NT2/D1 (cell line): ENCODE measurements at regions not wholly inside any gene's neighbourhood (a gene's known extent, or its start where the extent isn't known, plus 50 kb on each side); places are given as distances from the start of the nearest gene placed in this dataset.
"Not testable (repeated sequence)": the region's sequence is repeated elsewhere in the genome, so short reads cannot be mapped to it uniquely, and the experiment has no call there.

ENCODE experiments used
- DNase-seq: peaks from one replicate; pipeline ENCODE4 v3.0.0-alpha.2; 2011; ENCODE audit warnings: low read depth, low spot score
- H3K27me3 ChIP-seq: 2 replicates; pipeline ENCODE4 v1.6.0; 2011; ENCODE audit warnings: mild to moderate bottlenecking; ENCODE audit not compliant: insufficient read length, insufficient read depth
- H3K36me3 ChIP-seq: 2 replicates; pipeline ENCODE4 v1.6.1; 2011; ENCODE audit warnings: mild to moderate bottlenecking, low read length, mixed read lengths; ENCODE audit not compliant: insufficient read depth, insufficient read length
- H3K4me1 ChIP-seq: 2 replicates; pipeline ENCODE4 v1.5.1; 2011; ENCODE audit not compliant: insufficient read depth, insufficient read length
- H3K4me3 ChIP-seq: 2 replicates; pipeline ENCODE4 v1.5.1; 2011; ENCODE audit warnings: low read depth; ENCODE audit not compliant: insufficient read length
- H3K9ac ChIP-seq: 2 replicates; pipeline ENCODE4 v1.6.0; 2011; ENCODE audit warnings: low read depth; ENCODE audit not compliant: insufficient read length
- H3K9me3 ChIP-seq: 2 replicates; pipeline ENCODE4 v1.5.1; 2011; ENCODE audit warnings: mild to moderate bottlenecking, low read length; ENCODE audit not compliant: insufficient read depth
- SUZ12 ChIP-seq: IDR thresholded peaks from 2 replicates; pipeline ENCODE4 v1.6.1; 2011; ENCODE audit not compliant: insufficient read length, insufficient read depth; ENCODE audit errors: extremely low read depth
- YY1 ChIP-seq: IDR thresholded peaks from 2 replicates; pipeline ENCODE4 v1.6.1; 2011; ENCODE audit not compliant: insufficient read length, insufficient read depth
- ZNF274 ChIP-seq: IDR thresholded peaks from 2 replicates; pipeline ENCODE4 v1.6.1; 2011; ENCODE audit warnings: mild to moderate bottlenecking, low read depth, low read length

DNA sequence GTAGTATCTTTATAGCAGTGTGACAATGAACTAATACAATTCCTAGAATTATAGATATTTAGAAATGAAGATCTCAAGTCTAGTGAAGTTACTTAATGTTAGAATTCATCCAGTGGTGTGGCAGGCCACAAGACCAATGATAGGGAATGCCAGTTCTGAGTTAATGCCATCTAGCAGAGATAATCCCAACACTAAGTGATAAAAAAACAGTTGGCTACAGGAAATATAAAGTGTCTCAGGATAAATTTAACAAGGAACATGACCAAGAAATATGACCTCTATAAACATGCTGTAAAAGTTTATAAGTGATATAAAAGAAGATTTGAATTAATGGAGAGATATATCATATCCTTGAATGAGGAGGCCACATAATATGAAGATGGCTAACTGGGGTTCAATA lies 1790.5 kb upstream of the ADGRL3 start:
- no peaks in the 10 kb centered on the region for H3K27me3 ChIP-seq
- no peak overlapping the region for H3K4me3 ChIP-seq
- no peak for DNase-seq
- no peak overlapping the region for H3K9ac ChIP-seq
- H3K4me1 ChIP-seq: no peaks in the 10 kb centered on the region
- H3K9me3 ChIP-seq: no peaks in the 10 kb centered on the region
- H3K36me3 ChIP-seq: no peaks in the 10 kb centered on the region
- TF ChIP-seq SUZ12 (no peak), YY1 (no peak), ZNF274 (no peak)

DNA sequence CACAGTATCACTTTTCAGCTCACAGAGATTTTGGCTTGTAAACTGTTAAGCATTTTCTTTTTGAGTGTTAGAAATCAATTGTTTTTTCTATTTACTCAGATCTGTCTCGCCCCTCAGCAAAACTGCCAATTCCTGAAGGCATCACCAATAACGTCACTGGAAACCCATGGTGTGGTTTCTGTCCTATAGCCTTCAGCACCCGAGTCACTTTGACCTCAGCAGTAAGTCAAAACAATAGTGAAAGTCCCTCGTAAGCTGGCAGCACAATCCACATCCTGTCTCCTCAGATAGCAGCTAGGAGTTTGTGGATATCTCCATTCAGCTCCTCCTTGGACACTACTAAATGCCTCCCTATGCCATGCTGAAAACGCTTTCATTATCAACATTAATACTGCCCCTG lies 1787.4 kb upstream of the ADGRL3 start:
- TF ChIP-seq SUZ12: no peak
- no peak for TF ChIP-seq ZNF274
- TF ChIP-seq YY1: no peak
- Histone ChIP-seq H3K27me3 (no peaks in the 10 kb centered on the region), H3K36me3 (no peaks in the 10 kb centered on the region), H3K9me3 (no peaks in the 10 kb centered on the region), H3K9ac (no peak overlapping the region), H3K4me3 (no peak overlapping the region), H3K4me1 (no peaks in the 10 kb centered on the region)
- DNase-seq: no peak

DNA sequence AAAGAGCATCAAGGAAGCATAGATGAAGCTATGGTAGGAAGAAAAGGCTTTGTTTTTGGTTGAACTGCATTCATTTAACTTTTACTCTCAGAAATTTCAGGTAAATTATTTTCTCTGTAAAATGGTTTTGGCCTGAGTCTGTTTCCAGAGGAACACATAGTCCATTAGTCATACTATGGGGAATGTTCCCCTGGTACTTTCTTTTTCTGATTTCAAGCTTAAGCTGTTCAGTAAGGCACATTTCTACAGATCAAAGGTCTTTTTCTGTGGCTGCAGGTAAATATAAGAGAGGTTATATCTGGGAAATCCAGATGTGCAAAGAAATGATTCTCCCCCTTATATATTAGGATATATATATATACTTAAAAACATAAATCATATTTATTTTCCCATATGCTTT lies 1744.4 kb upstream of the ADGRL3 start:
- Histone ChIP-seq H3K4me3 (no peak overlapping the region), H3K4me1 (no peaks in the 10 kb centered on the region), H3K27me3 (no peaks in the 10 kb centered on the region), H3K36me3 (no peaks in the 10 kb centered on the region), H3K9ac (no peak overlapping the region), H3K9me3 (no peaks in the 10 kb centered on the region)
- TF ChIP-seq YY1: no peak
- TF ChIP-seq SUZ12: no peak
- TF ChIP-seq ZNF274: no peak
- DNase-seq: no peak

DNA sequence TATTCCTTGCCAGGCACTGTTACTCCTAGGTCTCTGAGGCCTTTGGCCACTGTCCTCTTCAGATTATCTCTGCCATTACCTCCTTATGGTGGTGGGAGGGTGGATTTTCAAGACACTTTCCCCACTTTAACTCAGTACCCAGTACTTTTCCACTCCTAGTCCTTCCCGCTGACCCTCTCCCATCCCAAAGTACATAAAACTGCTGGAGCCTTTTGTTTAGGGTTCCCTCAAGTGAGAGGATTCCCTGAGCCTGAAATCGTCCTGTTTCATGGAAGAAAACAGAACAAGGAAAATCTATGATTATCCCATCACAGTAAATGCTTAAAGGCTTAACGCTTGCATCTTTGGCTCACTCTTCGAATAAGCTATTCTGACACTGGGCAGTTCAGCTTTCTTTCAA lies 1742.5 kb upstream of the ADGRL3 start:
- H3K4me1 ChIP-seq: no peaks in the 10 kb centered on the region
- no peak for DNase-seq
- no peak overlapping the region for H3K9ac ChIP-seq
- H3K9me3 ChIP-seq: no peaks in the 10 kb centered on the region
- H3K36me3 ChIP-seq: no peaks in the 10 kb centered on the region
- no peaks in the 10 kb centered on the region for H3K27me3 ChIP-seq
- no peak overlapping the region for H3K4me3 ChIP-seq
- TF ChIP-seq SUZ12 (no peak), ZNF274 (no peak), YY1 (no peak)

DNA sequence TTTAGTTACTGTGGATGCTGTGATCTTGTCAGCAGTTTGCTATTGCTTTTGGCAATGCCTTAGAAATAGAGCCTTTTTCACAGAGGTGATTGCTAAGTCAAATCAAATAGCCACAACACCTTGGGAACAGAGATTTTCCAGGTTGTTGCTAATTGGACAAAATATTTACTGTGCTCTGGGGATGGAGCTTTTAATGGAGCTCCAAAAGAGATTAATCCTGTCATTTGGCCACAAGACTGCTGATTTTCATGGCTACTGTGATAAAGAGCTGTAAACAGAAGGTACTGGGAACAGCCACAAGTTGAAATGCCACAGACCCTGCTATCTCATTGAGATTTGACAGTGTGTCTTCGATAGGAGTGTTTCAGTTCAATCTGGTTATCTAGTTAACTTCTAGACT lies 1715.2 kb upstream of the ADGRL3 start:
- H3K27me3 ChIP-seq: no peaks in the 10 kb centered on the region
- H3K36me3 ChIP-seq: no peaks in the 10 kb centered on the region
- no peaks in the 10 kb centered on the region for H3K4me1 ChIP-seq
- TF ChIP-seq YY1: no peak
- TF ChIP-seq ZNF274: no peak
- no peak for TF ChIP-seq SUZ12
- no peak for DNase-seq
- H3K9ac ChIP-seq: no peak overlapping the region
- peaks cover under 1% of the 10 kb centered on the region; the same call in 1 of the 2 replicates for H3K9me3 ChIP-seq
- H3K4me3 ChIP-seq: no peak overlapping the region

DNA sequence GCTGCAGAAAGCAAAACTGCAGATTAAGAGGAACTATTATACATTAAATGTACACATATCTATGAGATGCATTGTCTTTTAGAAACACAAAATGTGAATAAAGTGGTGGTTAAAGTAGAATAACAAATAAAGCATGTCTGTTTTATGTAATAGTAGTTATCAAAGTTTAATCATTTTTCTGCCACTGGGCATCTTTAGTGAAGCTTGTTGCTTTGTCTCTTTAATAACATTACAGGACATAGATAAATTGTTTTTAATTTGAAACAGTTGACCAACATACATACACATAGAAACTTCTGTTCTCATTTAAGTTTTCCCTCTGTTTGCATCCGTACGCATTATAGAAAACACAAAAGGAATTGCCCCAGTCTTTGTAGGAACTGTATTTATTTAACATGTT lies 1700.0 kb upstream of the ADGRL3 start:
- no peak overlapping the region for H3K4me3 ChIP-seq
- no peaks in the 10 kb centered on the region for H3K36me3 ChIP-seq
- no peaks in the 10 kb centered on the region for H3K4me1 ChIP-seq
- DNase-seq: no peak
- H3K9me3 ChIP-seq: no peaks in the 10 kb centered on the region
- no peak for TF ChIP-seq ZNF274
- TF ChIP-seq SUZ12: no peak
- TF ChIP-seq YY1: no peak
- no peak overlapping the region for H3K9ac ChIP-seq
- H3K27me3 ChIP-seq: no peaks in the 10 kb centered on the region

DNA sequence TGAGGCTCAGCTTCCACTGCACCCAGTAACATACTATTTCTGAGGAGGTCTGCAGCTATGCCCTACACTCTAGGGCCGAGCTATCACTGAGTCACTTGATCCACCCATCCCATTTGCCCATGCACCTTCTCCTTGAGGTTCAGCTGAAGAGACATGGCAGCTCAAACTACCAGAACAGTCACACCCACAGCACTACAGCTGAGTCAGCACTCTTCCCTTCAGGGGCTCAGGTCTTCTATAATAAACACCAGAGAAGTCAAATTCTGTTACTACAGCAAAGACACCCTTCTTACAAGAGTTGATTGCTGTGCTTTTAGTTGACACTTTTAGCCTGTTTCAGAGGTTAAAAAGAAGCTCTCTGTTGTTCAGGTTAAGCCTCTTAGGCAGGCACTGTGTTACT lies 1696.4 kb upstream of the ADGRL3 start:
- no peaks in the 10 kb centered on the region for H3K4me1 ChIP-seq
- no peak overlapping the region for H3K4me3 ChIP-seq
- no peak for DNase-seq
- no peak for TF ChIP-seq ZNF274
- no peak for TF ChIP-seq YY1
- TF ChIP-seq SUZ12: no peak
- no peaks in the 10 kb centered on the region for H3K9me3 ChIP-seq
- no peaks in the 10 kb centered on the region for H3K27me3 ChIP-seq
- H3K9ac ChIP-seq: no peak overlapping the region
- H3K36me3 ChIP-seq: no peaks in the 10 kb centered on the region

DNA sequence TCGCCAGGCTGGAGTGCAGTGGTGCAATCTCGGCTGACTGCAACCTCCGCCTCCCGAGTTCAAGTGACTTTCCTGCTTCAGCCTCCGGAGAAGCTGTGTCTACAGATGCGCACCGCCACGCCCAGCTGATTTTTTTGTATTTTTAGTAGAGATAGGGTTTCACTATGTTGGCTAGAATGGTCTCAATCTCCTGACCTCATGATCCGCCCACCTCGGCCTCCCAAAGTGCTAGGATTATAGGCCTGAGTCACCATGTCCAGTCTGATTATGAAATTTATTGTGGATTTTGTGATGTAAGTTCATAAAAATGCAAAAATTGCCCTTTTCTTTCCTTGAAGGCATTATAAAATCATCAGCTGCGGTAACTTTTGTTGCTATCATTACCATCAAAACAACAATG lies 1688.3 kb upstream of the ADGRL3 start:
- H3K9ac ChIP-seq, DNase-seq: not testable (repeated sequence)

More for the DNA sequence above, 1688.3 kb upstream of the ADGRL3 start:
- H3K27me3 ChIP-seq, H3K4me1 ChIP-seq, H3K36me3 ChIP-seq, H3K9me3 ChIP-seq, H3K4me3 ChIP-seq: not testable (repeated sequence)
